ENCODE measurements at regions not wholly inside any gene's neighbourhood (a gene's known extent, or its start where the extent isn't known, plus 50 kb on each side); places are given as distances from the start of the nearest gene placed in this dataset.

GRCh38 chr5:82564963-82565362 lies 286.8 kb upstream of the RPS23 start:
- TF ChIP-seq, protein P1, sequence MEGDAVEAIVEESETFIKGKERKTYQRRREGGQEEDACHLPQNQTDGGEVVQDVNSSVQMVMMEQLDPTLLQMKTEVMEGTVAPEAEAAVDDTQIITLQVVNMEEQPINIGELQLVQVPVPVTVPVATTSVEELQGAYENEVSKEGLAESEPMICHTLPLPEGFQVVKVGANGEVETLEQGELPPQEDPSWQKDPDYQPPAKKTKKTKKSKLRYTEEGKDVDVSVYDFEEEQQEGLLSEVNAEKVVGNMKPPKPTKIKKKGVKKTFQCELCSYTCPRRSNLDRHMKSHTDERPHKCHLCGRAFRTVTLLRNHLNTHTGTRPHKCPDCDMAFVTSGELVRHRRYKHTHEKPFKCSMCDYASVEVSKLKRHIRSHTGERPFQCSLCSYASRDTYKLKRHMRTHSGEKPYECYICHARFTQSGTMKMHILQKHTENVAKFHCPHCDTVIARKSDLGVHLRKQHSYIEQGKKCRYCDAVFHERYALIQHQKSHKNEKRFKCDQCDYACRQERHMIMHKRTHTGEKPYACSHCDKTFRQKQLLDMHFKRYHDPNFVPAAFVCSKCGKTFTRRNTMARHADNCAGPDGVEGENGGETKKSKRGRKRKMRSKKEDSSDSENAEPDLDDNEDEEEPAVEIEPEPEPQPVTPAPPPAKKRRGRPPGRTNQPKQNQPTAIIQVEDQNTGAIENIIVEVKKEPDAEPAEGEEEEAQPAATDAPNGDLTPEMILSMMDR (IDR thresholded peaks at IDR 0.05): no peak
- no peak for TF ChIP-seq POLR2A (IDR thresholded peaks at IDR 0.05)

Data from body of pancreas (tissue), 4 donors.